ENCODE measurements at regions not wholly inside any gene's neighbourhood (a gene's known extent, or its start where the extent isn't known, plus 50 kb on each side); places are given as distances from the start of the nearest gene placed in this dataset.

GRCh38 chr14:55801121-55801520, 221.1 kb downstream of the KTN1 start:
- FAIRE-seq (no peak), DNase-seq (ENCODE audit: low read depth) (no peak)
- Histone ChIP-seq H3K4me3 (ENCODE audit: insufficient read depth, low read depth, low read length) (no peak overlapping the region), H3K27me3 (ENCODE audit: insufficient read depth, low read length) (no peaks in the 10 kb centered on the region), H2AFZ (ENCODE audit: low read depth, low read length) (no peak overlapping the region), H3K79me2 (ENCODE audit: insufficient read depth, low read length) (no peaks in the 10 kb centered on the region), H3K36me3 (ENCODE audit: insufficient read depth, low read length) (no peaks in the 10 kb centered on the region), H3K9me3 (ENCODE audit: insufficient read depth, low read depth, low read length) (no peaks in the 10 kb centered on the region), H3K4me2 (ENCODE audit: low read length) (no peak overlapping the region), H3K9ac (ENCODE audit: low read length) (no peak overlapping the region), H3K27ac (ENCODE audit: low read depth, low read length) (no peak overlapping the region), H4K20me1 (ENCODE audit: insufficient read depth, low read length) (no peaks in the 10 kb centered on the region), H3K4me1 (ENCODE audit: insufficient read depth, low read length) (no peaks in the 10 kb centered on the region)
- Mint-ChIP-seq H3K4me1 (ENCODE audit: low read depth, unreplicated experiment) (peaks cover 11% of the 10 kb centered on the region), H3K27ac (ENCODE audit: unreplicated experiment) (no peak overlapping the region), H3K4me3 (ENCODE audit: unreplicated experiment) (no peak overlapping the region), H3K9me3 (ENCODE audit: unreplicated experiment) (peaks cover 5% of the 10 kb centered on the region), H3K27me3 (ENCODE audit: low read depth, unreplicated experiment) (peaks cover 3% of the 10 kb centered on the region), H3K36me3 (ENCODE audit: low read depth, unreplicated experiment) (peaks cover 4% of the 10 kb centered on the region)
- TF ChIP-seq EZH2 (IDR thresholded peaks at IDR 0.05; ENCODE audit: insufficient read depth, low read length), result no peak
- TF ChIP-seq, protein P1, sequence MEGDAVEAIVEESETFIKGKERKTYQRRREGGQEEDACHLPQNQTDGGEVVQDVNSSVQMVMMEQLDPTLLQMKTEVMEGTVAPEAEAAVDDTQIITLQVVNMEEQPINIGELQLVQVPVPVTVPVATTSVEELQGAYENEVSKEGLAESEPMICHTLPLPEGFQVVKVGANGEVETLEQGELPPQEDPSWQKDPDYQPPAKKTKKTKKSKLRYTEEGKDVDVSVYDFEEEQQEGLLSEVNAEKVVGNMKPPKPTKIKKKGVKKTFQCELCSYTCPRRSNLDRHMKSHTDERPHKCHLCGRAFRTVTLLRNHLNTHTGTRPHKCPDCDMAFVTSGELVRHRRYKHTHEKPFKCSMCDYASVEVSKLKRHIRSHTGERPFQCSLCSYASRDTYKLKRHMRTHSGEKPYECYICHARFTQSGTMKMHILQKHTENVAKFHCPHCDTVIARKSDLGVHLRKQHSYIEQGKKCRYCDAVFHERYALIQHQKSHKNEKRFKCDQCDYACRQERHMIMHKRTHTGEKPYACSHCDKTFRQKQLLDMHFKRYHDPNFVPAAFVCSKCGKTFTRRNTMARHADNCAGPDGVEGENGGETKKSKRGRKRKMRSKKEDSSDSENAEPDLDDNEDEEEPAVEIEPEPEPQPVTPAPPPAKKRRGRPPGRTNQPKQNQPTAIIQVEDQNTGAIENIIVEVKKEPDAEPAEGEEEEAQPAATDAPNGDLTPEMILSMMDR (IDR thresholded peaks at IDR 0.05; ENCODE audit: insufficient read depth, low read depth, low read length), result no peak

DNA sequence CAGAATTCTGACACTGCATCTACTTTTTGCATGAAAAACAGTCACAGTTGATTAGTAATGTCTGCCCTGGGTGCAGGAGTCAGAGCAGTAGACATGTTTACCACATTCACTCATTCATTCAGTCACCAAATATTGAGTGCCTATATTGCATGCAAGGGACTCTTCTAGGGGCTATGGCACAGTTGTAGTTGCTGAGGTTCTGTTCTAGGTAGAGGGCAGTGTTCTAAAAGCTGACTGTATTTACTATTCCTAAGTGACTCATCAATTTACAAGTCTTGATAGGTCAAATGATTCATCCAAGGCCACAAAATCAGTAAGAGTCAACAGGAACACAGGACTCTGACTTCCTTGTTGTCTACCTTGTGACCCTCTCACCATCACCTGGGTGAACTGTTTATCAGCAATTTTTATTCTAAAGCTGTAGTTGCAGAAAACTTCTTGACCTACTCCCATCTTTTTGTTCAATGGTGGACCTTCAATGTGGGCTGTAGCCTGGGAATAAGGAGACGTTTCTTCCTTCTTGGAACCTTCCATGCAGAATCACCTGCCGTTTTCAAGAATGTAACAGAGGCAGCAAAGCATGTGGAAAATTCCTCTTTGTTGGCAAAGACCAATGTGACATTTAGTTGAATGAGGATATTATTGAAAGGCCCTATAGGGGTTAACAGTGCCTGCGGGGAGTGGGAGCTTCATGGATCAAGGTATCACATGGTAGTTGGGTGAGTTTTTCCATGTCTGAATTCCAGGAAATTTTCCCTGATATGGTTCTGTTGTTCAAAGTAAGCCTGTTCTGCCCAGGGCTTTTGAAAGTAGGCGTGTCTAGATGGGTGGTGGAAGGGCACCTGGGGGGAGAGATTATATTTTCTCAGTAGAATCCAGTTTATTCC, 223.2 kb downstream of the KTN1 start:
- H2AFZ ChIP-seq (ENCODE audit: low read depth, low read length), result no peak overlapping the region
- Mint-ChIP-seq H3K4me3 (ENCODE audit: unreplicated experiment) (no peak overlapping the region), H3K27me3 (ENCODE audit: low read depth, unreplicated experiment) (peaks cover 3% of the 10 kb centered on the region), H3K27ac (ENCODE audit: unreplicated experiment) (no peak overlapping the region), H3K9me3 (ENCODE audit: unreplicated experiment) (peaks cover 8% of the 10 kb centered on the region), H3K36me3 (ENCODE audit: low read depth, unreplicated experiment) (peaks cover 7% of the 10 kb centered on the region), H3K4me1 (ENCODE audit: low read depth, unreplicated experiment) (peaks cover 15% of the 10 kb centered on the region)
- H3K9me3 ChIP-seq (ENCODE audit: insufficient read depth, low read depth, low read length), result no peaks in the 10 kb centered on the region
- H3K27ac ChIP-seq (ENCODE audit: low read depth, low read length), result no peak overlapping the region
- no peak overlapping the region for H3K9ac ChIP-seq (ENCODE audit: low read length)
- no peak overlapping the region for H3K4me2 ChIP-seq (ENCODE audit: low read length)
- no peaks in the 10 kb centered on the region for H3K27me3 ChIP-seq (ENCODE audit: insufficient read depth, low read length)
- FAIRE-seq (no peak), DNase-seq (ENCODE audit: low read depth) (peak; percentile 30)
- H3K4me3 ChIP-seq (ENCODE audit: insufficient read depth, low read depth, low read length), result no peak overlapping the region
- no peaks in the 10 kb centered on the region for H3K79me2 ChIP-seq (ENCODE audit: insufficient read depth, low read length)
- no peak for TF ChIP-seq EZH2 (IDR thresholded peaks at IDR 0.05; ENCODE audit: insufficient read depth, low read length)
- TF ChIP-seq, protein P1 (IDR thresholded peaks at IDR 0.05; ENCODE audit: insufficient read depth, low read depth, low read length), result peak; percentile 10
- peaks cover 3% of the 10 kb centered on the region for H3K4me1 ChIP-seq (ENCODE audit: insufficient read depth, low read length)
- H4K20me1 ChIP-seq (ENCODE audit: insufficient read depth, low read length), result no peaks in the 10 kb centered on the region
- no peaks in the 10 kb centered on the region for H3K36me3 ChIP-seq (ENCODE audit: insufficient read depth, low read length)
